ENCODE measurements at regions not wholly inside any gene's neighbourhood (a gene's known extent, or its start where the extent isn't known, plus 50 kb on each side); places are given as distances from the start of the nearest gene placed in this dataset.

- no peak for DNase-seq
Measured at GRCh38 chr11:109974523-109974922, 118.7 kb upstream of the ZC3H12C start.

- DNase-seq: no peak
Measured at GRCh38 chr11:109978895-109979294, 114.3 kb upstream of the ZC3H12C start.

GRCh38 chr11:109981031-109981636 lies 112.1 kb upstream of the ZC3H12C start:
- DNase-seq: no peak

- no peak for DNase-seq
Measured at GRCh38 chr11:109983358-109983757, 109.8 kb upstream of the ZC3H12C start.

DNA sequence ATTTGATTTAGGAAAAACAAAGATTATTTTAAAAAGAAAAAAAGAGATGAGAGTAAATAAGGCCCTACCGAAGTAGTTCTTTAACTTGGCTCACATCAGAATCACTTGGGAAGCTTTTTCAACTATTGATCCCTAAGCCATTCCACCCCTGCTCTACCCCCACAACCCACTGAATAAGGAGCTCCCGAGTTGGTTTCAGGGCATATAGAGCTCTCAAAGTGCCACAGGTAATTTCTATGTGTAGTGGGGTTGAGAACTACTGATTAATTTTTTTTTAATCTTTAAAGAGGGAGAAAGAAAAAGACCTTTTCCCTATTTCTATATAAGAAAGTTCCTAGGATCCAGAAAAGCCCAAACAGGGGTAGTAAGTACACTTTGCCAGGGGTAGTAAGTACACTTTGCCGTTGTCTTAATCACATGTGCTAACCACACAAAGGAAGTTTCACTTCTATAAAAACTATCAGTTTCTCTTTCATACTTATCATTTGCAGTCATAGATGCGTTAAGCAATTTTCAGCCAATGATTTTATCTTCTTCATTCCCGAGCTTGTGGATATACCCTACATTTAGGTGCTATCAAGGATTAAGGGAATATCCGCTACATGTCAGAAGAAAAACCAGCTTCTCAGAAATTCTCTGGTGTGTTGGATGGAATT lies 108.4 kb upstream of the ZC3H12C start:
- DNase-seq: no peak

DNA sequence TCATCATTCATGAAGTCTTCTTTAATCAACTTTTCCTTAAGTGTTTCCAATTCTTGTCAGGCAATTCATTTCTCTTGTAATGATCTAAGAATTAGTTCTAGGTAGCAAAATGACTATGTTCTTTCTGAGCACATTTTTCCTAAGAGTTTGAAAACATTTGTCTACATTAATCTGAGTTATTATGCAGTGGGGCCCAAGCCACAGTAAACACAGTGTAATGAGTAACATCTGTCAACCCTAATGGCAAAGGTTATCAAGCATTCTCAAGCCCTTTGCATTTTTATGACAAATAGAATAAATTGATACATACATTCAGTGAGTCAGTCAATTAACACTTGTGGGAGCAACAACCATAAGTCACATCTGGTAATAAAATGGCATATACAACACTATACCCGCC lies 106.7 kb upstream of the ZC3H12C start:
- DNase-seq: no peak

- DNase-seq: no peak
Measured at GRCh38 chr11:109991835-109992234, 101.4 kb upstream of the ZC3H12C start.

GRCh38 chr11:109993786-109994185 lies 99.4 kb upstream of the ZC3H12C start:
- peak; percentile 77 for DNase-seq

GRCh38 chr11:109994907-109995306 lies 98.3 kb upstream of the ZC3H12C start:
- no peak for DNase-seq

- DNase-seq: no peak
Measured at GRCh38 chr11:109996060-109996459, 97.1 kb upstream of the ZC3H12C start.

DNA sequence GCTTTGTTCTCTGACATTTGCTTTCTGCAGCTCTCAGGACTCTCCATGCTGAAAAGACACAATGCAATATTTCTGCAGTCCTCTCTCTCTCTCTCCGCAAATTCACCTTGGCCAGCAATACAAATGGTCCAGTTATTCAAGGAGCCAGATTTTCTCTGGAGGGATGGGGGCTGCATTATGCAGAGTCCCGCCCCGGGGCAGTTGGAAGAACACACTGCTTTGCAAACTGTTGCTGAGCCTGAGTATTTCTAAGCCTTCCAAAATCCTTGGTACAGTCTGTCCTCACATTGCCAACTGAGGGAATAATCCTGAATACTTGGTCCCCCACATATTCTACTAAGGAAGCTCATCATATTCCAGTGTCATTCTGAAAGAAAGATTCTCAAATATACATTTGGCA lies 94.3 kb upstream of the ZC3H12C start:
- DNase-seq: no peak

- peak; percentile 97 for DNase-seq
Measured at GRCh38 chr11:110000031-110000502, 93.1 kb upstream of the ZC3H12C start.

DNA sequence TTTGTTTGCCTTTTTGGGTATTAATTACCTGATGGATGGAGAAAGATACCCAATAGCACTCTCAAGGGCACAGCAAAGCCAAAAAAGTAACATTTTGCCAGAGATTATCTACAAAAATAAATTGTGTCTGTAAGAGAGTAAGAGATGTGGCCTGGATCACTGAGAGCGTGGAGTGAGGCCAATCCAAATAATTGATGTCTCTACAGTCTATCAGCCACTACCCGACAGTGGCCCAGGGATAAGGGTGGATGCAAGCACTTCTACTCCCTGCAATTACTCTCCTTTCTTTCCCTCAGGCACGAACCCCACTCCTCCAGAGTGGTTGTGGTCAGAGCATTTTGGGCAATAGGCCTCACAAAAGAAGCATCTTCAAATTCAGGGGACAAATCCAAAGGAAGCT lies 92.3 kb upstream of the ZC3H12C start:
- peak; percentile 47 for DNase-seq

DNA sequence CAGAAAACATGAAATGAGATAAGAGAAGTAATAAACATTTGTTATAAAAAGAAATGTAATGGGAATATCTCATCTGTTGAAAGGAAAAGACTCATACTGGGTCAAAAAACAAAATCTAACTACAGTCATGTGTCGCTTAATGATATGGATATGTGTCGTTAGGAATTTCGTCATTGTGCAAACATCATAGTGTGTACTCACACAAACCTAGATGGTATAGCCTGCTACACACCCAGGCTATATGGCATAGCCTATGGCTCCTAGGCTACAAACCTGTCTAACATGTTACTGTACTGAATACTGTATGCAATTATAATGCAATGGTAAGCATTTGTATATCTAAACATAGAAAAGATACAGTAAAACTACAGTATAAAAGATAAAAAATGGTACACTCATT lies 89.8 kb upstream of the ZC3H12C start:
- no peak for DNase-seq

DNA sequence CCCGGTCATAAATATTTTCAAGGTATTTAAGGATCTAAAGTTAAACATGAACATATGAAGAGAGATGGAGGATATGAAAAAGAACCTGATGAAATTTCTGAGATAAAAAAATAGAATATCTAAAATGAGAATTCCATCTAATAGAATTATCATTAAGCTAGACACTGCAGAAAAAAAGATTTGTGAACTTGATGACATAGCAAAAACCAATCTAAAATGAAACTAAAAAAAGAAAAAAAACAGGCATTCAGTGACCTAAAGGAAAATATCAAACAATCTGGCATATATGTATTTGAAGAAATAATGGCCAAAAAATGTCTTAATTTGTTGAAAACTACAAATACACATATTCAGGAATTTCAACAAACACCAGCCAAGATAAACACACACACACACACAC lies 81.6 kb upstream of the ZC3H12C start:
- no peak for DNase-seq

- no peak for DNase-seq
Measured at GRCh38 chr11:110015695-110016094, 77.5 kb upstream of the ZC3H12C start.

DNA sequence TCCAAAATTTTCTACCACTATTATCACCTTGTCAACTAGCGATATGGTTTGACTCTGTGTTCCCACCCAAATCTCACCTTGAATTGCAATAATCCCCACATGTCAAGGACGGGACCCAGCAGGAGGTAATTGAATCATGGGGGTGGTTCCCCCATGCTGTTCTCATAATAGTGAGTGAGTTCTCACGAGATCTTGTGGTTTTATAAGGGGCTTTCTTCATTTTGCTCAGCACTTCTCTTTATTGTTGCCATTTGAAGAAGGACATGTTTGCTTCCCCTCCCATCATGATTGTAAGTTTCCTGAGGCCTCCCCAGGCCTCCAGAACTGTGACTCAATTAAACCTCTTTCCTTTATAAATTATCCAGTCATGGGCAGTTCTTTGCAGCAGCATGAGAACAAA lies 73.5 kb upstream of the ZC3H12C start:
- DNase-seq: no peak

DNA sequence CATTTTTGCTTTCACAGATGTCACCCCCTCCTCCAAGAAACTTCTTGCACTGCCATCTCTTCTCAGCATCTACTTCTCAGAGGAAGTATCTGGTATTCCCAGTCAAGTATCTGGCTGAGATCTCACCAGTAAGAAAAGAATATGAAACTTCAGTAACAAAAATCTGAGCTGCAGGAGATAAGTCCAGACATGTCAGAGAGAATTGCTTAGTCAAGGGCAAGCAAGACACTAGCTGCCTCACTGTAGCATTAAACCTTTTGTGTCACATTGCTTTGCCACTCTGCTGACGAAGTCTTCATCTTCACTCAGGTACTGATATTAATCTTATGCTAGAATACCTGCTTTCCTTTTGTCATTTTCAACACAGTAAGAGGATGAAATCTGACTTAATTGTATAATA lies 70.6 kb upstream of the ZC3H12C start:
- no peak for DNase-seq

DNA sequence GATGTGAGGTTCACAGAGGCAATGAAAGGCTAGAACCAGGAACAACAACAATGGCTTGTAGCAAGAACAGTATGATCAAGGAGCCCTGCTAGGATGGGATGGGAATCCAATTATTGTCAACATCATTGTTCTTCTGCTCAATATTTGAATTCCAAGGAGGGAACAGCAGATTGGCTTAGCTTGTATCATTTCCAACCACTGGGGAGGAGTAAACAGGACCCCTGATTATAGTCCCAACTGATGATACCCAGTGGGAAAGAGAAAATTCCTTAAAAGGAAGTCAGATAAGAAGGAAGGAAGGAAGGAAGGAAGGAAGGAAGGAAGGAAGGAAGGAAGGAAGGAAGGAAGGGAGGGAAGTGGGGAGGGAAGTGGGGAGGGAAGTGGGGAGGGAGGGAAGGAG lies 69.5 kb upstream of the ZC3H12C start:
- DNase-seq: no peak

DNA sequence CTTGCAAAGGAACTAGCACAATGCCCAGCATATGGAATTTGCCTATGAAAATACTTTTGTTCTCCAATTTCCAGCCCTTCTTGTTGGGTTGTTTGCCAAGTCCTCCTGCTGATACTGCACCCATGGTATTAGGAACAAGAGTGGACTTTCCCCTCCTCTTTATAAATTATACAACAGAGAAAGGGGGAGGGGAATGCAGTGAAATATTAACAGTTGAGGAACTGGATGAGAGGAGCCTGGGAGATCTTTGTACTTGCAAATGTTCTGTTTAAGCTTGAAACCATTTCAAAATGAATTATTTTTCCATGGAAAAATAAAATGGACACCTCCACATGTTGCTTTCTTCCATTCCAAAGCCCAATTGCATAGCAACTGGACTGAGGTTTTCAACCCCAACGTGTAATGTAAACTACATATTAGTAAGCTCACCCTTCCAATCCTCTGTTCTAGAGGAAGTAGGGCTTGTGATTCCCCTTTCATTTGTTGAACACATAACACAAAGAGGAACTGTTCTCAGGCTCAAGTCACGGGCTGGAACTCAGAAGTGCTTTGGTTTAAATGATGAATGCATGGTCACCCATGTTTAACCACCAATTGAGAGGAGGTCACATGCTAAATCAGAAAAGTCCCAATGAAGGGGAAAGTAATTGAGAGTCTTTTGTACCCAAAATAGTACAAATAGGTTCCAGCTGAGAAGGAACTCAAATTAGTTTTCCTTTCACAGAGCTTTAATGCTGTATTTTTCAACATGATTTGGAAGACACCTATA lies 66.2 kb upstream of the ZC3H12C start:
- no peak for DNase-seq

- no peak for DNase-seq
Measured at GRCh38 chr11:110027627-110028371, 65.4 kb upstream of the ZC3H12C start.

DNA sequence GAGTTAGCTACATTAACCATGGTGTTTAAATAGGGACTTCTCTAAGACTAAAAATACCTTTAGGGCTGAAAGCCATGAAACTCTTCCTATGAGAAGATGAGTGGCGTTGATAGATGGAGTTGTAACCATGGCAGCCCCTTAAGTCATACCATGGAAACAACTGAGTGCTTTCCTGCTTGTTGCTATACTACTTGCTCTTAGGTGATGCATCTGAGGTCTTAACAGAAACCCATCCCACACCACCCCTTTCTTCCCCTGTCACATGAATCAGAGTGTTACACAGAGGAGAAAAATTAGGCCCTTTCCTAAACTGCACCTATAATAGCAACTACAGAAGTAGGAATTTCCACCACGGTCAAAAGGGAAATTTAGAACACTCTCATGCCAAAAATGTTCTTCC lies 64.3 kb upstream of the ZC3H12C start:
- DNase-seq: no peak

DNA sequence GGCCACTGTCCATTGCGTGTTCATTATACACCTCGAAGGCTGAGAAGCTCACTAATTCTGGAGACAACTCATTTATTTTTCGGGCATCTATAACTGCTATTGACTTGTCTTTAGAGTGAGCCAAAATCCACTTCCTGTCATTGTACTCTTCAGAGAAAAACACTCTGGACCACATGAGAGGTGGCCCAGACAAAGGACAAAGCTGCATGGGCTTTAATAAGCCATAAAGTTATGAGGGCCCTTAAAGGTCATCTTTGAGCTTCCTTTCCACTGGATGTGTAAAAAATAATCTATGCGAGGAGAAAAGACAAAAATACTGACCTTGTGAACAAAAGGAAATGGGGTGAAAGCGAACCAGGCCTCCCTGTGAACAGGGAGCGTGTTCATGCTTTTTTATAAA lies 63.5 kb upstream of the ZC3H12C start:
- no peak for DNase-seq
